ENCODE measurements at regions not wholly inside any gene's neighbourhood (a gene's known extent, or its start where the extent isn't known, plus 50 kb on each side); places are given as distances from the start of the nearest gene placed in this dataset.

GRCh38 chr9:85151162-85151561, 481.6 kb downstream of the NTRK2 start:
- TF ChIP-seq CTCF (conservative IDR thresholded peaks at IDR 0.05; ENCODE audit: low read depth, low read length) = no peak
- no peak for TF ChIP-seq RAD21 (IDR thresholded peaks at IDR 0.05; ENCODE audit: low read length)
- no peak for TF ChIP-seq SMC3 (IDR thresholded peaks at IDR 0.05; ENCODE audit: low read depth, low read length)
- no peak for TF ChIP-seq MAZ (IDR thresholded peaks at IDR 0.05; ENCODE audit: borderline replicate concordance, low read depth, low read length)
- TF ChIP-seq, protein P1, sequence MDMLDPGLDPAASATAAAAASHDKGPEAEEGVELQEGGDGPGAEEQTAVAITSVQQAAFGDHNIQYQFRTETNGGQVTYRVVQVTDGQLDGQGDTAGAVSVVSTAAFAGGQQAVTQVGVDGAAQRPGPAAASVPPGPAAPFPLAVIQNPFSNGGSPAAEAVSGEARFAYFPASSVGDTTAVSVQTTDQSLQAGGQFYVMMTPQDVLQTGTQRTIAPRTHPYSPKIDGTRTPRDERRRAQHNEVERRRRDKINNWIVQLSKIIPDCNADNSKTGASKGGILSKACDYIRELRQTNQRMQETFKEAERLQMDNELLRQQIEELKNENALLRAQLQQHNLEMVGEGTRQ (IDR thresholded peaks at IDR 0.05; ENCODE audit: low read depth, low read length) = no peak
- TF ChIP-seq NFE2L2 (IDR thresholded peaks at IDR 0.05; ENCODE audit: low read depth, low read length) = no peak
- no peak for TF ChIP-seq CEBPB (IDR thresholded peaks at IDR 0.05; ENCODE audit: low read depth, low read length)
- TF ChIP-seq MAFK (IDR thresholded peaks at IDR 0.05; ENCODE audit: low read depth, low read length) = no peak
- no peak for TF ChIP-seq POLR2A (IDR thresholded peaks at IDR 0.05; ENCODE audit: low read depth, low read length)
- no peak for TF ChIP-seq MXI1 (IDR thresholded peaks at IDR 0.05; ENCODE audit: borderline replicate concordance, low read depth, low read length)
